ENCODE measurements at regions not wholly inside any gene's neighbourhood (a gene's known extent, or its start where the extent isn't known, plus 50 kb on each side); places are given as distances from the start of the nearest gene placed in this dataset.

DNA sequence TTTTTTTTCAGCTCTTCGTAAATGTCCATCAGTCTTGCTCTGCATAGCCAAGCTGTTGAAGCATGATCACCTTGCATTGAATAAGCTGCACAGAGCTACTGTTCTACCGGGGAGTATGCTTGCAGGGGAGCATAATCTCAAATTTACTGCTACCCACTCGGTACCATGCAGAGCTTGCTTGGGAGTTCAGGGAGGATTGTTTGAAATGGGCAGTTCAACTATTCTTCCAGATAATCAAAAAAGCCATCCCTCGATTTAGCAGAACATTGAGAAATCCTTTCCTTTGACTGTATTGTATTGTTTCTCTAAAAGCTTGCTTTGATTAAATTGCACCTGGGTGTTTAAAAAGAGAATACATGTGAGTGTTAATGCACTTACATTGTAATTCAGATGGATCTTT, 332.6 kb downstream of the UTRN start:
- Mint-ChIP-seq H3K4me3 (no peak overlapping the region), H3K27ac (no peak overlapping the region), H3K4me1 (ENCODE audit: low read depth) (peaks cover 14% of the 10 kb centered on the region), H3K27me3 (no peaks in the 10 kb centered on the region), H3K36me3 (ENCODE audit: low read depth) (peaks cover 3% of the 10 kb centered on the region), H3K9me3 (no peaks in the 10 kb centered on the region)
- POLR2A ChIA-PET = no interaction called here
- CTCF ChIA-PET = interaction anchor here (1.1 kb wide), 1 partner anchor 22 kb away, joined by 3 read pairs; no protein-coding TSS in a partner anchor
- intact Hi-C loops (cut with micrococcal nuclease) = no loop called here
- DNase-seq = no peak
- no peak for ATAC-seq
- TF ChIP-seq, protein P1, sequence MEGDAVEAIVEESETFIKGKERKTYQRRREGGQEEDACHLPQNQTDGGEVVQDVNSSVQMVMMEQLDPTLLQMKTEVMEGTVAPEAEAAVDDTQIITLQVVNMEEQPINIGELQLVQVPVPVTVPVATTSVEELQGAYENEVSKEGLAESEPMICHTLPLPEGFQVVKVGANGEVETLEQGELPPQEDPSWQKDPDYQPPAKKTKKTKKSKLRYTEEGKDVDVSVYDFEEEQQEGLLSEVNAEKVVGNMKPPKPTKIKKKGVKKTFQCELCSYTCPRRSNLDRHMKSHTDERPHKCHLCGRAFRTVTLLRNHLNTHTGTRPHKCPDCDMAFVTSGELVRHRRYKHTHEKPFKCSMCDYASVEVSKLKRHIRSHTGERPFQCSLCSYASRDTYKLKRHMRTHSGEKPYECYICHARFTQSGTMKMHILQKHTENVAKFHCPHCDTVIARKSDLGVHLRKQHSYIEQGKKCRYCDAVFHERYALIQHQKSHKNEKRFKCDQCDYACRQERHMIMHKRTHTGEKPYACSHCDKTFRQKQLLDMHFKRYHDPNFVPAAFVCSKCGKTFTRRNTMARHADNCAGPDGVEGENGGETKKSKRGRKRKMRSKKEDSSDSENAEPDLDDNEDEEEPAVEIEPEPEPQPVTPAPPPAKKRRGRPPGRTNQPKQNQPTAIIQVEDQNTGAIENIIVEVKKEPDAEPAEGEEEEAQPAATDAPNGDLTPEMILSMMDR (IDR thresholded peaks at IDR 0.05) = no peak

DNA sequence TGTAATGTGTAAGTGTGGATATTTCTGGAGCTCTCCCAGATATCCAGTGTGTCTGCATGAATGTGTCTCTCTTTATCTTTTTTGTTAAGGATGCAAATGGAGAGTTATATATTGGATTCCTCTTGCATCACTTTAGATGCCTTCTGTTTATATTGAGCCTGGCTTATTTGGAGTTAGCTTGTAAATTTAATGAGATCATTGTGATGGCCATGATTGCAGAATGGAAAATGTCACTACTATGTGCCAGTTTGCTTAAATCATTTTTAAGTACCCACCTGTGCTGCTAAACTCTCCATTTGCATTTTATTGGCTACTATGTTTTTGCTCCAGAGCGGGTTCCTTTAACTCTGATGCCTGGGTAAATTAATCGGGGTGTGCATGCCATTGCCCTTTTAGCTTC, 334.8 kb downstream of the UTRN start:
- H3K36me3 Mint-ChIP-seq (ENCODE audit: low read depth) = no peaks in the 10 kb centered on the region
- no peaks in the 10 kb centered on the region for H3K27me3 Mint-ChIP-seq
- no peaks in the 10 kb centered on the region for H3K9me3 Mint-ChIP-seq
- POLR2A ChIA-PET = no interaction called here
- ATAC-seq = no peak
- TF ChIP-seq, protein P1 (IDR thresholded peaks at IDR 0.05) = no peak
- CTCF ChIA-PET = interaction anchor here (1.4 kb wide), 1 partner anchor 34 kb away, joined by 3 read pairs; no protein-coding TSS in a partner anchor
- H3K4me3 Mint-ChIP-seq = no peak overlapping the region
- DNase-seq = no peak
- intact Hi-C loops (cut with micrococcal nuclease) = no loop called here
- no peak overlapping the region for H3K27ac Mint-ChIP-seq
- no peaks in the 10 kb centered on the region for H3K4me1 Mint-ChIP-seq (ENCODE audit: low read depth)

DNA sequence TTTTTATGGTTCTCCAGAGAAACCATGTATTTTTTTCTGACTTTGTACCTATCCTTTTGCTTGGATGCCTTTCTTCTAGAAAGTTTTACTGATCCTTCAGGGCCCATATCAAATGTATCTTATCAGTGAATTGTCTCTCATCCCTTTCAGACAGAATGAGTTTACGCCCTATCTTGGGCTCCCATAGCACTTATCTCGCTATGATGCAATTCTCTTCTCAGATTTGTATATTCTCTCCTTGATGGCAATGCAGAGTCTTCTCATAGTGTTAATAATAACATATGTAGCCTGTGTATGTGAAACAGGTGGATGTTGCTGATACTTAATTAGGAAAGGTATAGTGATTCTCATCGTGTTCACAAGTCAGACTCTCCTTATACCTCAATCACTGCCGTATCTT, 336.2 kb downstream of the UTRN start:
- DNase-seq (no peak), ATAC-seq (no peak)
- intact Hi-C loops (cut with micrococcal nuclease) = no loop called here
- ChIA-PET CTCF (no interaction called here), POLR2A (no interaction called here)
- Mint-ChIP-seq H3K27me3 (no peaks in the 10 kb centered on the region), H3K36me3 (ENCODE audit: low read depth) (no peaks in the 10 kb centered on the region), H3K4me1 (ENCODE audit: low read depth) (no peaks in the 10 kb centered on the region), H3K27ac (no peak overlapping the region), H3K9me3 (no peaks in the 10 kb centered on the region), H3K4me3 (no peak overlapping the region)
- TF ChIP-seq, protein P1 (IDR thresholded peaks at IDR 0.05) = no peak

DNA sequence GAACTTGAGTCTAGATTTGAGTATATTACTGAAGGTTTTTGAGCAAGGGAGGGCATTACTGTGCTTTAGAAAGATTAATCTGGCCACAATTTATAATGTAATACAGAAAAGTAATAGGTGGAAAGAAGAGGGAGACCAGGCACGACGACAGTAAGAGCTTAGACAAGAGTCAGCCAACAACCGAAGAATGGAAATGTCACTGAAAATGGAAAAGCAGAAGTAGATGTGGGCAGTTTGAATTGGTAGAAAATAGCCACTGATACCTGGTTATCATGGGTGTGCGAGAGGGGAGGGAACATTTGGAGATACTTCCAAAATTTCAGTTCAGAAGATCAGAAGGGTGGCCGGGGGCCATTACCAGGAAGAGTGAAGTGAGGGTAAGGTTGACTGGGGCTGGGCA, 339.1 kb downstream of the UTRN start:
- Mint-ChIP-seq H3K27ac (no peak overlapping the region), H3K36me3 (ENCODE audit: low read depth) (peaks cover 1% of the 10 kb centered on the region), H3K4me3 (no peak overlapping the region), H3K27me3 (no peaks in the 10 kb centered on the region), H3K9me3 (no peaks in the 10 kb centered on the region), H3K4me1 (ENCODE audit: low read depth) (no peaks in the 10 kb centered on the region)
- no peak for ATAC-seq
- ChIA-PET CTCF (interaction anchor here (1.2 kb wide), 1 partner anchor 13 kb away, joined by 3 read pairs; no protein-coding TSS in a partner anchor), POLR2A (no interaction called here)
- DNase-seq = no peak
- intact Hi-C loops (cut with micrococcal nuclease) = no loop called here
- TF ChIP-seq, protein P1 (IDR thresholded peaks at IDR 0.05) = no peak

DNA sequence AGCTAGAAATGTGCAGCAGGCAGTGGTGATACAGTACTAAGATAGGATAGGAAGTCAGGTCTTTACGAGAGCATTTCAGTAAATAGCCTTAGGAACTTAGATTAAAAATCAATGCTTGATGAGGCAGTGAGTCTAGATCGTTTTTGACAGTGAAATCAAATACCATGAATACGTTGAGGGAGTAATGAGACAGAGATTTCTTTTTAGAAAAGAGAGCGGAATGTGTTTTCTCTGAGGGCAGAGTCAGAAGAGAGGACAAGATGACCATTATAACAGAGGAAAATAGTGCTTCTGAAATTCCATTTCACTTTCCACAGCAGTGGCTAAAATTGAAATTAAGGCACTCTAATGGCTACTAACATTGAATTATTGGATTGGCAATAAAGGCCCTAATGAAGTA, 339.6 kb downstream of the UTRN start:
- H3K4me1 Mint-ChIP-seq (ENCODE audit: low read depth) = peaks cover 3% of the 10 kb centered on the region
- no peak overlapping the region for H3K27ac Mint-ChIP-seq
- DNase-seq (no peak), ATAC-seq (no peak)
- CTCF ChIA-PET = interaction anchor here (0.9 to 1.2 kb wide), 2 partner anchors 14 to 20 kb away, joined by 3 read pairs; no protein-coding TSS in a partner anchor
- H3K36me3 Mint-ChIP-seq (ENCODE audit: low read depth) = peaks cover 1% of the 10 kb centered on the region
- no peaks in the 10 kb centered on the region for H3K9me3 Mint-ChIP-seq
- TF ChIP-seq, protein P1 (IDR thresholded peaks at IDR 0.05) = no peak
- intact Hi-C loops (cut with micrococcal nuclease) = no loop called here
- no peak overlapping the region for H3K4me3 Mint-ChIP-seq
- POLR2A ChIA-PET = no interaction called here
- no peaks in the 10 kb centered on the region for H3K27me3 Mint-ChIP-seq
